GM23338 (cell line): ENCODE measurements at regions not wholly inside any gene's neighbourhood (a gene's known extent, or its start where the extent isn't known, plus 50 kb on each side); places are given as distances from the start of the nearest gene placed in this dataset.

Source experiments
- ATAC-seq: fragments of 200-7000 bp; cut with Tn5 transposase; 3 replicates; pipeline ENCODE4 v1.9.1; 2020
- DNase-seq: peaks from one replicate; pipeline ENCODE4 v3.0.0-alpha.2; 2015; ENCODE audit warnings: low spot score
- H2AFZ ChIP-seq: fragments of 200-600 bp; sonication (generic); 2 replicates; pipeline ENCODE4 v1.8.0; 2016; ENCODE audit warnings: antibody characterized with exemption, mild to moderate bottlenecking, moderate library complexity
- H3F3A ChIP-seq: fragments of 200-600 bp; sonication (generic); replicated peaks from 2 replicates; pipeline ENCODE4 v1.8.0; 2017; ENCODE audit warnings: antibody characterized with exemption, mixed run types, low read depth
- H3K27ac ChIP-seq: fragments of 200-600 bp; sonication (generic); 2 replicates; pipeline ENCODE4 v1.6.1; 2016; ENCODE audit warnings: low read depth
- H3K27me3 ChIP-seq: fragments of 200-600 bp; sonication (generic); 2 replicates; pipeline ENCODE4 v1.8.0; 2016; ENCODE audit warnings: mild to moderate bottlenecking, mixed run types, moderate library complexity; ENCODE audit not compliant: insufficient read depth
- H3K36me3 ChIP-seq: fragments of 200-600 bp; sonication (generic); 2 replicates; pipeline ENCODE4 v1.8.0; 2016; ENCODE audit warnings: mild to moderate bottlenecking; ENCODE audit not compliant: insufficient read depth
- H3K4me1 ChIP-seq: fragments of 200-600 bp; sonication (generic); 2 replicates; pipeline ENCODE4 v1.8.0; 2016; ENCODE audit warnings: mild to moderate bottlenecking, moderate library complexity; ENCODE audit not compliant: insufficient read depth
- H3K4me2 ChIP-seq: fragments of 200-600 bp; sonication (generic); 2 replicates; pipeline ENCODE4 v1.7.1; 2017; ENCODE audit warnings: mixed run types
- H3K4me3 ChIP-seq: fragments of 200-600 bp; sonication (generic); 2 replicates; pipeline ENCODE4 v1.6.1; 2016; ENCODE audit warnings: mixed run types
- H3K79me2 ChIP-seq: fragments of 200-600 bp; sonication (generic); replicated peaks from 2 replicates; pipeline ENCODE4 v1.8.0; 2017; ENCODE audit warnings: mild to moderate bottlenecking; ENCODE audit not compliant: insufficient read depth
- H3K9me2 ChIP-seq: fragments of 200-600 bp; sonication (generic); 2 replicates; pipeline ENCODE4 v1.8.0; 2017; ENCODE audit not compliant: insufficient read depth
- H4K20me1 ChIP-seq: fragments of 200-600 bp; sonication (generic); replicated peaks from 2 replicates; pipeline ENCODE4 v1.8.0; 2017; ENCODE audit warnings: mild to moderate bottlenecking; ENCODE audit not compliant: insufficient read depth
- H3K27ac Mint-ChIP-seq: 2 replicates; pipeline ENCODE4 v1.8.0; 2020; ENCODE audit warnings: inconsistent platforms, mild to moderate bottlenecking, moderate library complexity, mixed read lengths
- H3K27me3 Mint-ChIP-seq: 3 replicates; pipeline ENCODE4 v1.8.0; 2022; ENCODE audit warnings: low read depth, mild to moderate bottlenecking, moderate library complexity, mixed read lengths, inconsistent platforms; ENCODE audit not compliant: insufficient read depth, poor library complexity
- H3K36me3 Mint-ChIP-seq: 3 replicates; pipeline ENCODE4 v1.8.0; 2021; ENCODE audit warnings: low read depth, mild to moderate bottlenecking, inconsistent platforms, moderate library complexity, mixed read lengths
- H3K4me1 Mint-ChIP-seq: 3 replicates; pipeline ENCODE4 v1.8.0; 2020; ENCODE audit warnings: mild to moderate bottlenecking, inconsistent platforms, mixed read lengths
- H3K4me3 Mint-ChIP-seq: 3 replicates; pipeline ENCODE4 v1.8.0; 2021; ENCODE audit warnings: moderate library complexity, mild to moderate bottlenecking, inconsistent platforms, mixed read lengths
- H3K9me3 Mint-ChIP-seq: 3 replicates; pipeline ENCODE4 v1.8.0; 2020; ENCODE audit warnings: moderate library complexity, mild to moderate bottlenecking, inconsistent platforms, mixed read lengths
- CREB1 ChIP-seq: fragments of 250-450 bp; sonication (Bioruptor Pico); IDR thresholded peaks from 2 replicates; pipeline ENCODE4 v1.5.0; 2020; ENCODE audit warnings: low read depth, mild to moderate bottlenecking, moderate library complexity
- CTCF ChIP-seq, 2 experiments: fragments of 200-600 bp in 1 of 2; sonication (generic) in 1 of 2; conservative IDR thresholded peaks; 2 replicates each; pipeline versions ENCODE4 v1.5.1 to v1.6.1; 2016 to 2017; ENCODE audit warnings: antibody characterized with exemption in 2 of 2, low read depth in 2 of 2, mild to moderate bottlenecking in 2 of 2, moderate library complexity in 1 of 2
- ETS1 ChIP-seq: IDR thresholded peaks from 2 replicates; pipeline ENCODE4 v1.6.1; 2016; ENCODE audit warnings: antibody characterized with exemption
- EZH2 ChIP-seq: fragments of 200-600 bp; sonication (generic); IDR thresholded peaks from one replicate; pipeline ENCODE4 v1.8.0; 2017; ENCODE audit warnings: antibody characterized with exemption, mild to moderate bottlenecking, low read depth; ENCODE audit not compliant: unreplicated experiment
- EZH2phosphoT487 ChIP-seq: fragments of 200-600 bp; sonication (generic); IDR thresholded peaks from one replicate; pipeline ENCODE4 v1.8.1; 2018; ENCODE audit warnings: antibody characterized with exemption; ENCODE audit not compliant: unreplicated experiment
- JUNB ChIP-seq: IDR thresholded peaks from one replicate; pipeline ENCODE4 v1.6.1; 2016; ENCODE audit warnings: antibody characterized with exemption; ENCODE audit not compliant: unreplicated experiment
- NANOG ChIP-seq: IDR thresholded peaks from 2 replicates; pipeline ENCODE4 v1.6.1; 2016; ENCODE audit warnings: antibody characterized with exemption, borderline replicate concordance
- POLR2AphosphoS5 ChIP-seq: IDR thresholded peaks from 2 replicates; pipeline ENCODE4 v1.6.1; 2016; ENCODE audit warnings: antibody characterized with exemption, low read depth
- ZNF114 ChIP-seq: fragments of 250-450 bp; sonication (Bioruptor Pico); IDR thresholded peaks from 2 replicates; pipeline ENCODE4 v1.5.0; 2020; ENCODE audit warnings: mild to moderate bottlenecking, moderate library complexity
- ZNF331 ChIP-seq: fragments of 250-450 bp; sonication (Bioruptor Pico); IDR thresholded peaks from 2 replicates; pipeline ENCODE4 v1.5.0; 2020; ENCODE audit warnings: low read depth, mild to moderate bottlenecking, moderate library complexity
- ZNF462 ChIP-seq: fragments of 250-450 bp; sonication (Bioruptor Pico); IDR thresholded peaks from 2 replicates; pipeline ENCODE4 v1.5.0; 2020; ENCODE audit warnings: mild to moderate bottlenecking, moderate library complexity
- TF ChIP-seq, protein P1 (sequence below): IDR thresholded peaks from one replicate; pipeline ENCODE4 v1.6.1; 2018; ENCODE audit warnings: antibody characterized with exemption; ENCODE audit not compliant: unreplicated experiment

- TF ChIP-seq CTCF (conservative IDR thresholded peaks at IDR 0.05; ENCODE audit: low read depth in 2 of 2) (no peak), ETS1 (no peak), JUNB (no peak), ZNF114 (no peak), ZNF462 (no peak), NANOG (no peak), EZH2 (no peak), ZNF331 (no peak), CREB1 (no peak), EZH2phosphoT487 (no peak), POLR2AphosphoS5 (no peak)
- TF ChIP-seq, protein P1, sequence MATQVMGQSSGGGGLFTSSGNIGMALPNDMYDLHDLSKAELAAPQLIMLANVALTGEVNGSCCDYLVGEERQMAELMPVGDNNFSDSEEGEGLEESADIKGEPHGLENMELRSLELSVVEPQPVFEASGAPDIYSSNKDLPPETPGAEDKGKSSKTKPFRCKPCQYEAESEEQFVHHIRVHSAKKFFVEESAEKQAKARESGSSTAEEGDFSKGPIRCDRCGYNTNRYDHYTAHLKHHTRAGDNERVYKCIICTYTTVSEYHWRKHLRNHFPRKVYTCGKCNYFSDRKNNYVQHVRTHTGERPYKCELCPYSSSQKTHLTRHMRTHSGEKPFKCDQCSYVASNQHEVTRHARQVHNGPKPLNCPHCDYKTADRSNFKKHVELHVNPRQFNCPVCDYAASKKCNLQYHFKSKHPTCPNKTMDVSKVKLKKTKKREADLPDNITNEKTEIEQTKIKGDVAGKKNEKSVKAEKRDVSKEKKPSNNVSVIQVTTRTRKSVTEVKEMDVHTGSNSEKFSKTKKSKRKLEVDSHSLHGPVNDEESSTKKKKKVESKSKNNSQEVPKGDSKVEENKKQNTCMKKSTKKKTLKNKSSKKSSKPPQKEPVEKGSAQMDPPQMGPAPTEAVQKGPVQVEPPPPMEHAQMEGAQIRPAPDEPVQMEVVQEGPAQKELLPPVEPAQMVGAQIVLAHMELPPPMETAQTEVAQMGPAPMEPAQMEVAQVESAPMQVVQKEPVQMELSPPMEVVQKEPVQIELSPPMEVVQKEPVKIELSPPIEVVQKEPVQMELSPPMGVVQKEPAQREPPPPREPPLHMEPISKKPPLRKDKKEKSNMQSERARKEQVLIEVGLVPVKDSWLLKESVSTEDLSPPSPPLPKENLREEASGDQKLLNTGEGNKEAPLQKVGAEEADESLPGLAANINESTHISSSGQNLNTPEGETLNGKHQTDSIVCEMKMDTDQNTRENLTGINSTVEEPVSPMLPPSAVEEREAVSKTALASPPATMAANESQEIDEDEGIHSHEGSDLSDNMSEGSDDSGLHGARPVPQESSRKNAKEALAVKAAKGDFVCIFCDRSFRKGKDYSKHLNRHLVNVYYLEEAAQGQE: no peak
- ATAC-seq (no peak), DNase-seq (no peak)
- Histone ChIP-seq H3F3A (no peaks in the 10 kb centered on the region), H3K9me2 (no peaks in the 10 kb centered on the region), H4K20me1 (no peaks in the 10 kb centered on the region), H3K36me3 (peaks cover 5% of the 10 kb centered on the region; the same call in 1 of the 2 replicates), H2AFZ (no peak overlapping the region), H3K27ac (no peak overlapping the region), H3K27me3 (peaks cover 11% of the 10 kb centered on the region), H3K79me2 (no peaks in the 10 kb centered on the region), H3K4me2 (no peak overlapping the region), H3K4me3 (no peak overlapping the region), H3K4me1 (no peaks in the 10 kb centered on the region)
- H3K27ac Mint-ChIP-seq: no peak overlapping the region
- H3K9me3 Mint-ChIP-seq: peaks cover 19% of the 10 kb centered on the region
- H3K27me3 Mint-ChIP-seq: peaks cover 5% of the 10 kb centered on the region
- H3K4me3 Mint-ChIP-seq: no peak overlapping the region
- peaks cover 24% of the 10 kb centered on the region for H3K36me3 Mint-ChIP-seq
- no peaks in the 10 kb centered on the region for H3K4me1 Mint-ChIP-seq
Measured at GRCh38 chr2:174675615-174676014, 78.0 kb upstream of the WIPF1 start.
